Activated CD4-positive, alpha-beta T cell treated with anti-CD3 and anti-CD28 coated beads for 4 hours (primary cell): ENCODE measurements at regions not wholly inside any gene's neighbourhood (a gene's known extent, or its start where the extent isn't known, plus 50 kb on each side); places are given as distances from the start of the nearest gene placed in this dataset.
"Not testable (repeated sequence)": the region's sequence is repeated elsewhere in the genome, so short reads cannot be mapped to it uniquely, and the experiment has no call there.

Experiments used
- DNase-seq, 2 donors: peaks; one replicate each; pipeline ENCODE4 v3.0.0-alpha.2; 2020

- no peak for DNase-seq
Observed at GRCh38 chr12:131364903-131365820, 345.7 kb upstream of the SFSWAP start.

DNA sequence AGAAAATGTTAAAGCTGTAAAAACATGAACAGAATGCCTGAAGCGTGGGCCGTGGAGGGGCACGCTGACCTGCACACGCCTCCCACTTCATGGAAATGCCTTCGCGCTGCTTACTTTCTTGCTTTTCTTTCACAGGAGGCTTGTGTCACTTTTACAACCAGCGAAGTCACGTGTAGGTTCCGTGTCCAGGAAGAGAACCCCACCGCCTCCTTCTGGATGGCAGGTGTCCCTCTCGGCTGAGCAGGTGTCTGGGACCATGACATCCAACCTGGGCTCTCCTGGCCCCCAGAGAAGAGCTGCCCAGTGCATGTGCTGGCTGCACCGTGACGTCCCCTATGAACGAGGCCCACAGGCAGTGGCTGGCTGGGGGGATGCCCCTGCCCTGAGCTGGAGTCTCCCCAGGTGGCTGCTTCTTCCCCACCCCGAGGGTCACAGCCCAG lies 345.0 kb upstream of the SFSWAP start:
- no peak for DNase-seq

DNA sequence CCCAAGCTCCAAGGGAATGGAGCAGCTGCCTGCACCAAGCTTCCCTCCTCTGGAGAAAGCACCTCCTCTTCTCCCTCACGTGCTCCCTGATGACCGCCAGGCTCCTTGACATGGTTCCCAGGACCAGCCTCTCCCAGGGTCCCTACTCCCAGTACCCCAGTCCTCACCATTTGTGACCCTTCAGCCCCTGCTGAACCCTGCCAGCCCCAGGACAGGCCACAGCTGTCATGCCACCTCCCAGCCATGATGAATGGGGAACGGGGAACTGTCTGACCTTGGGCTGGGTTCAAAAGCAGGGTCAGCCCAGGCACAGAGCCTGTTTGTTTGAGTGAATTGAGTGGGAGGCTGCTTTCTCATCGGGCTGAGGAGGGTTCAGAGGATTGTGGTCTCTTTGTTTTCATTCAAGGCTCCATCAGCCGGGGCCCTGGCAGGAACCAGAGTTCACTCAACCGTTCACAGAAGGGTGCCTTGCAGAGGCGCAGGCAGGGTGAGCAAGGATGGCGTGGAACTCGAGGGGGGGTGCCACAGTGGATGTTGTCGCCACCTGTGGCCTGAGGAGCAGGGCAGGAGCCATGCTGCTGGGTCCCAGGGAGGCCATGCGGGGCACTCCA lies 344.5 kb upstream of the SFSWAP start:
- no peak for DNase-seq

DNA sequence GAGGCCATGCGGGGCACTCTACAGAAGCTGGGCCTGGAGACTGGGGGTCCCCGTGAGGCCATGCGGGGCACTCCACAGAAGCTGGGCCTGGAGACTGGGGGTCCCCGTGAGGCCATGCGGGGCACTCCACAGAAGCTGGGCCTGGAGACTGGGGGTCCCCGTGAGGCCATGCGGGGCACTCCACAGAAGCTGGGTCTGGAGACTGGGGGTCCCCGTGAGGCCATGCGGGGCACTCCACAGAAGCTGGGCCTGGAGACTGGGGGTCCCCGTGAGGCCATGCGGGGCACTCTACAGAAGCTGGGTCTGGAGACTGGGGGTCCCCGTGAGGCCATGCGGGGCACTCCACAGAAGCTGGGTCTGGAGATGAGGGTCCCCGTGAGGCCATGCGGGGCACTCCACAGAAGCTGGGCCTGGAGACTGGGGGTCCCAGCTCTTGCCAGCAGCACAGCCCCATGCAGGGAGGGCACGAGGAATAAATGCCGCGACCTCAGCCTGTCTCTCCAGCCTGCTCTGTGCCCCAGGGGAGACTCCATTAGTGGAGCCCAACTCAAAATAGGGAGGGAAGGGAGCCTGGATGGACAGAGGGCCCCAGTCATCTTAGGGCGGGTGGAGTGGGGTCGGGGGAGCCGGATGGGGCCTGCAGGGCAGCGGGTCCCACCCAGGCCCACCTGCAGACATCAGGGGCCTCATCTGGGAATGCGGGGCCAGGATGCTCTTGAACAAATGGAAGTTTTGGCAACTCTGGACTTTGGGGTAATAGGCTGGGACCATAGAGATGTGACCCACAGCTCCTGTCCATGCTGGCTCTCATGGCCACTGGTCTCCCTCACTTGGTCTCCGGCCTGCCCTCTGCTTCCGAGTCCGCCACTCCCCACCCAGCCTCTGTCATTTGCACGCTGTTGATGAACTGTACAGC lies 343.6 kb upstream of the SFSWAP start:
- DNase-seq = not testable (repeated sequence)

GRCh38 chr12:131367983-131368667 lies 342.8 kb upstream of the SFSWAP start:
- no peak for DNase-seq

DNA sequence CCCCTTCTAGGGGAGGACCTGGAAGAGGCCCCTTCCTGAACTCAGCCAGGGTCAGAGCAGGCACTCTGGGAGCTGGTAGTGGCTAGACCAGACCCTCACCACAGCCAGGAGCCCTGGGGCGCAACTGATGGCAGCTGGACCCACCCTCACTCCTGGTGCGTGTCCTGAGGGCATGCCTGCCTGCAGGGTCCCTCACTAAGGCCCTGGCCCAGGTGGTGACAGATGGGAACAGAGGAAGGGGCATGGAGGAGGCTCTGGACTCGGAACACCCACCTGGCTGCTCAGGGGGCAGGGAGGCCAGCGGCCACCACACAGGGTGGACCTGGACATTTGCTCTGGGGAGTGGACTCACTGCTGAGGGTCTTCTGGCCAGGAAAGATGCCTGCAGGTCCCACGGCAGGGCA lies 342.2 kb upstream of the SFSWAP start:
- DNase-seq = no peak

DNA sequence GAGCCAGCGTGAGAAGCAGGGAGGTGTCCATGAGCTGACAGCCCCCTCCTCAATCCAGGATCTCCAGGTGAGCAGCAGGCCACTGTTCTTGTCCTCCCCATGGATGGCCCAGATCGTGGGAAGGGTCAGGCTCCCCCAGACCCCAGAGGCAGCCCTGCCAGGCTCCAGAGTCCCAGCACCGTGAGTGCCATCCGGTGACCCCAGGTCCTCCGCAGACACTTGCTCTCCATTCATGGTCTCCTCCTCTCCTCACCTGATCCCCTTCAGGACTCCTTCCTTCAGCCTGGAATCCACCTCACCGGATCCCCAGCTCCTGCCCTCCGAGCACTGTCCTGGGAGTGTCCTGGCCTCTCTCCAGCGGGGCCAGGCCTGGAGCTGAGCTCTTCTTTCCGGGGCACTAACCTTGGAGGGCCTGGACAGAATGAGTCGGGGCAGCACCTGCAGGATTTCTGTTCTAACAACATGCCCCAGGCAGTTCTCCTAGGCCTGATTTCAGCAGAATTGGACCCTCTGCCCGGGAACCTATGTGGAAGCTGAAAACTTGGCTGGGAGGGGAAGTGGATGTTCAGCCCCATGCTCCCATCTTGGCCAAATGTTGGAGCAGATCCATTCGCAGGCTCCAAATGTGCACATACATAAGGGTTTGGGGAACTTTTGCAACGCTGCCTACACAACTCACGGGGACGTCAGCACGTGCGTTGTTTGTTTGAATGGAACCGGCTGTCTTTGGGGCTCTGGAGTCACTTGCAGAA lies 341.6 kb upstream of the SFSWAP start:
- no peak for DNase-seq

GRCh38 chr12:131370321-131370720 lies 340.6 kb upstream of the SFSWAP start:
- DNase-seq = no peak

GRCh38 chr12:131370791-131371347 lies 340.0 kb upstream of the SFSWAP start:
- no peak for DNase-seq

GRCh38 chr12:131371401-131372170 lies 339.3 kb upstream of the SFSWAP start:
- no peak for DNase-seq

GRCh38 chr12:131372171-131372475 lies 338.8 kb upstream of the SFSWAP start:
- DNase-seq = no peak

DNA sequence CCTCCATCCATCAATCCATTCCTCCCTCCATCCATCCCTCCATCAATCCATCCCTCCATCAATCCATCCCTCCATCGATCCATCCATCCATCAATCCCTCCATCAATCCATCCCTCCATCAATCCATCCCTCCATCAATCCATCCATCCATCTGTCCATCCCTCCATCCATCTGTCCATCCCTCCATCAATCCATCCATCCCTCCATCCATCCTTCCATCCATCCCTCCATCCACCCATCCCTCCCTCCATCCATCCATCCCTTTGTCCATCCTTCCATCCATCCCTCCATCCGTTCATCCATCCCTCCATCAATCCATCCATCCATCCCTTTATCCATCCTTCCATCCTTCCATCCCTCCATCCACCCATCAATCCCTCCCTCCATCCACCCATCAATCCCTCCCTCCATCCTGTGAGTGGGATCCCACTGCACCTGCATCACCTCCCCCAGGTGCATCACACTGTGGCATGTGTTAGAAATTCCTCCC lies 338.1 kb upstream of the SFSWAP start:
- no peak for DNase-seq

GRCh38 chr12:131375261-131375971 lies 335.5 kb upstream of the SFSWAP start:
- DNase-seq = no peak

GRCh38 chr12:131375972-131376345 lies 334.9 kb upstream of the SFSWAP start:
- no peak for DNase-seq

DNA sequence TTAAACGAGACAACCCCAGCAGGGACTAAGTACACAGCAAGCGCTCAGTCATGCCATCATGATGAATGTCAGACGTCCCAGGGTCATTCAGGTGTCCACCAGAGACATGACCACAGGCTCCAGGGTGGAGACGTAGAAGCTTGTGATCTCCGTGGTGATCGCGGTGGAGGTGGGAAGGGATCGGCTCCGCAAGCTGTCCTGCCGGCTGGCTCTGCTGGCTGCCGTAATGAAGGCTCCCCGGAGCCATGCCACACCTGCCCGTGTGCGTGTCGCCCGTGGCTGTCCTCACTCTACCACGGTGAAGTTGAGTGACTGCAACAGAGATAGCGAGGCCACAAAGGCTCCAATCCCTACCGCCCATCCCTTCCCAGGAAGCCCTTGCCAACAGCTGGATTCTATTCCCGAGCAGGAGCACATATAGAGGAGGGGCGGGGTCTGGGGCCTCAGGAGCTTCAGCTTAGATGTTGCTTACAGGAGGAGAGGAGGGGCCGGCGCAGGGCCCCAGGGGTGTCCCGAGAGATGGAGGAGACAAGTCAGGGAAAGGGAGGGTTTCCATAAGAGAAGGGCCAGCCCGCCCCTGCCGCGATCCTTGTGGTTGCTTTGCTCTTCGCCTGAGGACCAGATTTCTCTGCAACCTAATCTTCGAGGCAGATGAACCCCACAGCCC lies 332.6 kb upstream of the SFSWAP start:
- no peak for DNase-seq

DNA sequence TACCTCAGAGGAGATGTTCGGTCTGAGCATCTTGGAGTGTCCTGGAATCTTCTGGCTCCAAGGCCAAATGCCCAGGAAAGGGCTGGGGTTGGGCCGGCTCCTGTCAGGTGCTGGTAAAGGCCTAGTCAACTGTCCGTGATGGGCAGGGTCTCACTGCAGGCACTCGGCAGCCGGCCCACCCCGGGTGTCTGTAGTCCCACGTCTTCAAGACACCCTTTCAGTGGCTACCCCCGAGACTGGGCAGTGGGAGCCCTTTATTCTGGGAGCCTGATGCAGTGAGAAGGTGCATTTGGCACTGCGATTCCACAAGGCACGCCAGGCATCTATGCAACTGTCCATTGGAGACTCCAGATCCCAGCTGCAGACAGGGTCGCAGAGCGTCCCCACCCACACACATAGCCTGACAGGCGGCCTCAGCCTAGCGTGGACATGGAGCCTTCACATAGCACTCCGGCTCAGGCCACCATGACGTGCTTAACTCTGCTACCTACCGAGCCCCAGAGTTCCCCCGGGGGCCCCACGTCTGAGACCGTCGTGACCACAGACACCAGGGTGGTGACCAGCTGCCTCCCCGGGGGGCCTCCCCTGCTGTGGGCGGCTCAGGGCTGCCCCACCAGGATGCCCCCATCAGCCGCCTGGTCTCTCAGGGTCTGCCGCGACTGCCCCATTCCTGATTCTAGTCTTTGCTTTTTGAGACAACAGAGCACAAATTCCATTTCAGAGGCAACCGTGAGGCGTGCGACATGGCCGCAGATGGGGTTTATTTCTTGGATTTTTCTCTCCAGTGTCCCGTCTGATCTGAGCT lies 331.8 kb upstream of the SFSWAP start:
- DNase-seq = no peak

DNA sequence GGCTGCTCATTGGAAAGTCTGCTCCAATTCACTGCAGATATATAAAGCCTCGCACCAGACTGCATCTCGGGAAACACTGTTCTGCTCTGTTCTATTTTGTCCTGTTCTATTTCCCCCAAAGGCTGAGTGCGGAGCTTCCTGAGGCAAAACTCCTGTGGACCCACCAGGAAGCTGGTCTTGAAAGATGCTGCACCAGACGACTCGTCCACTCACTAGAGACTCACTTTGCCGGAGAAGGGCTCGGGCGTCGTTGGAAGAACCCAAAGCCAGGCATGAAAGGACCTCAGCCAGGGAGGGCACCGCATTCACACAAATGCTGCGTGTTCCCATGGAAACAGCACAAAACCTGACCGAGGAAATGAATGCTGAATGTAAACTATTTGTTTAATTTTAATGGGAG lies 331.2 kb upstream of the SFSWAP start:
- no peak for DNase-seq

GRCh38 chr12:131380220-131380964 lies 330.5 kb upstream of the SFSWAP start:
- DNase-seq = no peak
